ENCODE measurements at regions not wholly inside any gene's neighbourhood (a gene's known extent, or its start where the extent isn't known, plus 50 kb on each side); places are given as distances from the start of the nearest gene placed in this dataset.

- Mint-ChIP-seq H3K36me3 (no peaks in the 10 kb centered on the region), H3K27me3 (peaks cover 15% of the 10 kb centered on the region), H3K4me1 (no peaks in the 10 kb centered on the region), H3K9me3 (no peaks in the 10 kb centered on the region), H3K4me3 (no peak overlapping the region), H3K27ac (no peak overlapping the region)
Measured at GRCh38 chr10:3016016-3016415, 51.3 kb upstream of the PFKP start.

- H3K36me3 Mint-ChIP-seq = no peaks in the 10 kb centered on the region
- H3K4me3 Mint-ChIP-seq = no peak overlapping the region
- H3K27ac Mint-ChIP-seq = no peak overlapping the region
- no peaks in the 10 kb centered on the region for H3K9me3 Mint-ChIP-seq
- H3K4me1 Mint-ChIP-seq = no peaks in the 10 kb centered on the region
- H3K27me3 Mint-ChIP-seq = peaks cover 14% of the 10 kb centered on the region
Measured at GRCh38 chr10:3014968-3015367, 52.4 kb upstream of the PFKP start.

GRCh38 chr10:3012223-3012622, 55.1 kb upstream of the PFKP start:
- no peaks in the 10 kb centered on the region for H3K36me3 Mint-ChIP-seq
- H3K27ac Mint-ChIP-seq = no peak overlapping the region
- H3K9me3 Mint-ChIP-seq = no peaks in the 10 kb centered on the region
- no peak overlapping the region for H3K4me3 Mint-ChIP-seq
- no peaks in the 10 kb centered on the region for H3K4me1 Mint-ChIP-seq
- peaks cover 22% of the 10 kb centered on the region for H3K27me3 Mint-ChIP-seq

GRCh38 chr10:3010816-3011460, 56.4 kb upstream of the PFKP start:
- Mint-ChIP-seq H3K27ac (no peak overlapping the region), H3K36me3 (no peaks in the 10 kb centered on the region), H3K27me3 (peaks cover 26% of the 10 kb centered on the region), H3K4me1 (no peaks in the 10 kb centered on the region), H3K9me3 (no peaks in the 10 kb centered on the region), H3K4me3 (no peak overlapping the region)

- H3K9me3 Mint-ChIP-seq = no peaks in the 10 kb centered on the region
- no peak overlapping the region for H3K27ac Mint-ChIP-seq
- H3K36me3 Mint-ChIP-seq = no peaks in the 10 kb centered on the region
- H3K4me1 Mint-ChIP-seq = no peaks in the 10 kb centered on the region
- H3K4me3 Mint-ChIP-seq = no peak overlapping the region
- peaks cover 28% of the 10 kb centered on the region for H3K27me3 Mint-ChIP-seq
Measured at GRCh38 chr10:3010334-3010733, 57.0 kb upstream of the PFKP start.

GRCh38 chr10:3009341-3009740, 58.0 kb upstream of the PFKP start:
- peaks cover 29% of the 10 kb centered on the region for H3K27me3 Mint-ChIP-seq
- H3K36me3 Mint-ChIP-seq = no peaks in the 10 kb centered on the region
- H3K27ac Mint-ChIP-seq = no peak overlapping the region
- no peaks in the 10 kb centered on the region for H3K4me1 Mint-ChIP-seq
- no peak overlapping the region for H3K4me3 Mint-ChIP-seq
- no peaks in the 10 kb centered on the region for H3K9me3 Mint-ChIP-seq

- H3K4me1 Mint-ChIP-seq = no peaks in the 10 kb centered on the region
- no peaks in the 10 kb centered on the region for H3K36me3 Mint-ChIP-seq
- H3K4me3 Mint-ChIP-seq = no peak overlapping the region
- no peak overlapping the region for H3K27ac Mint-ChIP-seq
- peaks cover 27% of the 10 kb centered on the region for H3K27me3 Mint-ChIP-seq
- H3K9me3 Mint-ChIP-seq = no peaks in the 10 kb centered on the region
Measured at GRCh38 chr10:3008518-3009195, 58.7 kb upstream of the PFKP start.

- Mint-ChIP-seq H3K4me1 (peaks cover 4% of the 10 kb centered on the region), H3K4me3 (no peak overlapping the region), H3K27ac (no peak overlapping the region), H3K9me3 (no peaks in the 10 kb centered on the region), H3K27me3 (peaks cover 17% of the 10 kb centered on the region), H3K36me3 (no peaks in the 10 kb centered on the region)
Measured at GRCh38 chr10:3006607-3007006, 60.7 kb upstream of the PFKP start.

- no peak overlapping the region for H3K27ac Mint-ChIP-seq
- H3K27me3 Mint-ChIP-seq = peaks cover 17% of the 10 kb centered on the region
- H3K36me3 Mint-ChIP-seq = no peaks in the 10 kb centered on the region
- no peak overlapping the region for H3K4me3 Mint-ChIP-seq
- H3K9me3 Mint-ChIP-seq = no peaks in the 10 kb centered on the region
- H3K4me1 Mint-ChIP-seq = peaks cover 4% of the 10 kb centered on the region
Measured at GRCh38 chr10:3006093-3006492, 61.3 kb upstream of the PFKP start.

- Mint-ChIP-seq H3K27me3 (peaks cover 10% of the 10 kb centered on the region), H3K36me3 (no peaks in the 10 kb centered on the region), H3K9me3 (no peaks in the 10 kb centered on the region), H3K4me1 (peaks cover 10% of the 10 kb centered on the region), H3K4me3 (no peak overlapping the region), H3K27ac (no peak overlapping the region)
Measured at GRCh38 chr10:3002304-3002703, 65.0 kb upstream of the PFKP start.

GRCh38 chr10:3000048-3000447, 67.3 kb upstream of the PFKP start:
- Mint-ChIP-seq H3K4me3 (no peak overlapping the region), H3K27ac (no peak overlapping the region), H3K27me3 (peaks cover 4% of the 10 kb centered on the region), H3K36me3 (no peaks in the 10 kb centered on the region), H3K4me1 (peaks cover 10% of the 10 kb centered on the region), H3K9me3 (no peaks in the 10 kb centered on the region)

- Mint-ChIP-seq H3K36me3 (no peaks in the 10 kb centered on the region), H3K4me1 (no peaks in the 10 kb centered on the region), H3K27ac (no peak overlapping the region), H3K4me3 (no peak overlapping the region), H3K27me3 (peaks cover 6% of the 10 kb centered on the region), H3K9me3 (no peaks in the 10 kb centered on the region)
Measured at GRCh38 chr10:2994221-2994961, 73.0 kb upstream of the PFKP start.

- H3K36me3 Mint-ChIP-seq = peaks cover 1% of the 10 kb centered on the region
- H3K4me1 Mint-ChIP-seq = no peaks in the 10 kb centered on the region
- peaks cover 10% of the 10 kb centered on the region for H3K27me3 Mint-ChIP-seq
- peaks cover 3% of the 10 kb centered on the region for H3K9me3 Mint-ChIP-seq
- no peak overlapping the region for H3K27ac Mint-ChIP-seq
- H3K4me3 Mint-ChIP-seq = no peak overlapping the region
Measured at GRCh38 chr10:2993636-2994035, 73.7 kb upstream of the PFKP start.

GRCh38 chr10:2992401-2993198, 74.7 kb upstream of the PFKP start:
- Mint-ChIP-seq H3K27me3 (peaks cover 17% of the 10 kb centered on the region), H3K4me1 (no peaks in the 10 kb centered on the region), H3K9me3 (peaks cover 7% of the 10 kb centered on the region), H3K4me3 (no peak overlapping the region), H3K36me3 (peaks cover 2% of the 10 kb centered on the region), H3K27ac (no peak overlapping the region)

- peaks cover 2% of the 10 kb centered on the region for H3K36me3 Mint-ChIP-seq
- H3K4me1 Mint-ChIP-seq = peaks cover 3% of the 10 kb centered on the region
- H3K27ac Mint-ChIP-seq = no peak overlapping the region
- peaks cover 7% of the 10 kb centered on the region for H3K9me3 Mint-ChIP-seq
- H3K27me3 Mint-ChIP-seq = peaks cover 26% of the 10 kb centered on the region
- H3K4me3 Mint-ChIP-seq = no peak overlapping the region
Measured at GRCh38 chr10:2990764-2991163, 76.6 kb upstream of the PFKP start.

Measured in activated naive CD4-positive, alpha-beta T cell treated with anti-CD3 and anti-CD28 coated beads, Interleukin-2, amount 50 U/mL, for 24 hours (primary cell).